ENCODE measurements at regions not wholly inside any gene's neighbourhood (a gene's known extent, or its start where the extent isn't known, plus 50 kb on each side); places are given as distances from the start of the nearest gene placed in this dataset.

DNA sequence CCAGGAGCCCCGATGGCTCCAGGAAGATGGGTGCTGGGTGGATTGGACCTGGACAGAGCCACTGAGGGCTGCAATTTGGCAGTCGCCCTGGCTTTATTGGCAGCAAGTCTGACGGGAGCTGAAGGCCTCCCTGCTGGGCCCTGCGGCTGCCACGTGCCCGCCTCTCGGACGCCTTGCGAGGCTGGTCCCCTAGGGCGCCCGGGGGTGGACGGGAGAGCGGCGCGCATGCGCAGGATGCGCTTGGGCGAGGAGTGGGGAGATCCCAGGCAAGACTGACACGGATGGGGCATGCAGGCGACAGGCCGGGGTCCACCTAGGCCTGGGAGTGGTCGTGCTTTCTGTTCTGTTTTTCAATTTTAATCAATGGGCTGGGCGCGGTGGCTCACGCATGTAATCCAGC, 150.0 kb downstream of the ADAMTS15 start:
- no peaks in the 10 kb centered on the region for H3K27me3 ChIP-seq
- TF ChIP-seq, protein P1, sequence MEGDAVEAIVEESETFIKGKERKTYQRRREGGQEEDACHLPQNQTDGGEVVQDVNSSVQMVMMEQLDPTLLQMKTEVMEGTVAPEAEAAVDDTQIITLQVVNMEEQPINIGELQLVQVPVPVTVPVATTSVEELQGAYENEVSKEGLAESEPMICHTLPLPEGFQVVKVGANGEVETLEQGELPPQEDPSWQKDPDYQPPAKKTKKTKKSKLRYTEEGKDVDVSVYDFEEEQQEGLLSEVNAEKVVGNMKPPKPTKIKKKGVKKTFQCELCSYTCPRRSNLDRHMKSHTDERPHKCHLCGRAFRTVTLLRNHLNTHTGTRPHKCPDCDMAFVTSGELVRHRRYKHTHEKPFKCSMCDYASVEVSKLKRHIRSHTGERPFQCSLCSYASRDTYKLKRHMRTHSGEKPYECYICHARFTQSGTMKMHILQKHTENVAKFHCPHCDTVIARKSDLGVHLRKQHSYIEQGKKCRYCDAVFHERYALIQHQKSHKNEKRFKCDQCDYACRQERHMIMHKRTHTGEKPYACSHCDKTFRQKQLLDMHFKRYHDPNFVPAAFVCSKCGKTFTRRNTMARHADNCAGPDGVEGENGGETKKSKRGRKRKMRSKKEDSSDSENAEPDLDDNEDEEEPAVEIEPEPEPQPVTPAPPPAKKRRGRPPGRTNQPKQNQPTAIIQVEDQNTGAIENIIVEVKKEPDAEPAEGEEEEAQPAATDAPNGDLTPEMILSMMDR (IDR thresholded peaks at IDR 0.05 in 4 of 5, conservative IDR thresholded peaks at IDR 0.05 in 1 of 5): no peak
- no peak for TF ChIP-seq POLR2A (IDR thresholded peaks at IDR 0.05)
- no peaks in the 10 kb centered on the region for H3K36me3 ChIP-seq
- H3K4me1 ChIP-seq: peaks cover 0 to 4% of the 10 kb centered on the region in 2 donors
- DNase-seq (no peak), ATAC-seq (no peak)
- H3K9me3 ChIP-seq: no peaks in the 10 kb centered on the region
- in situ Hi-C loops (cut with MboI; ENCODE audit: low sequenced_read_pairs in 4 of 4): no loop called here
- no peak overlapping the region for H3K4me3 ChIP-seq
- H3K27ac ChIP-seq: no peak overlapping the region
- intact Hi-C loops (cut with DNase I; ENCODE audit: low total_unique reads): no loop called here

GRCh38 chr11:130599073-130599654, 150.7 kb downstream of the ADAMTS15 start:
- Histone ChIP-seq H3K4me3 (no peak overlapping the region), H3K27ac (no peak overlapping the region), H3K36me3 (no peaks in the 10 kb centered on the region), H3K9me3 (no peaks in the 10 kb centered on the region), H3K4me1 (peaks cover 0 to 4% of the 10 kb centered on the region in 2 donors), H3K27me3 (no peaks in the 10 kb centered on the region)
- ATAC-seq (peak in 1 of 2 donors; percentile 19), DNase-seq (peak in 1 of 2 donors; percentile 64)
- TF ChIP-seq, protein P1 (IDR thresholded peaks at IDR 0.05 in 4 of 5, conservative IDR thresholded peaks at IDR 0.05 in 1 of 5): no peak
- TF ChIP-seq POLR2A (IDR thresholded peaks at IDR 0.05): no peak
- intact Hi-C loops (cut with DNase I; ENCODE audit: low total_unique reads) (no loop called here), in situ Hi-C loops (cut with MboI; ENCODE audit: low sequenced_read_pairs in 4 of 4) (no loop called here)

- ATAC-seq: no peak
- DNase-seq: no peak
- Histone ChIP-seq H3K4me1 (peaks cover 0 to 4% of the 10 kb centered on the region in 2 donors), H3K36me3 (no peaks in the 10 kb centered on the region), H3K27me3 (no peaks in the 10 kb centered on the region), H3K4me3 (no peak overlapping the region), H3K9me3 (no peaks in the 10 kb centered on the region), H3K27ac (no peak overlapping the region)
- TF ChIP-seq POLR2A (IDR thresholded peaks at IDR 0.05): no peak
- TF ChIP-seq, protein P1 (IDR thresholded peaks at IDR 0.05 in 4 of 5, conservative IDR thresholded peaks at IDR 0.05 in 1 of 5): no peak
- in situ Hi-C loops (cut with MboI; ENCODE audit: low sequenced_read_pairs in 4 of 4): no loop called here
- intact Hi-C loops (cut with DNase I; ENCODE audit: low total_unique reads): no loop called here
Observed at GRCh38 chr11:130600139-130600538, 151.7 kb downstream of the ADAMTS15 start.

DNA sequence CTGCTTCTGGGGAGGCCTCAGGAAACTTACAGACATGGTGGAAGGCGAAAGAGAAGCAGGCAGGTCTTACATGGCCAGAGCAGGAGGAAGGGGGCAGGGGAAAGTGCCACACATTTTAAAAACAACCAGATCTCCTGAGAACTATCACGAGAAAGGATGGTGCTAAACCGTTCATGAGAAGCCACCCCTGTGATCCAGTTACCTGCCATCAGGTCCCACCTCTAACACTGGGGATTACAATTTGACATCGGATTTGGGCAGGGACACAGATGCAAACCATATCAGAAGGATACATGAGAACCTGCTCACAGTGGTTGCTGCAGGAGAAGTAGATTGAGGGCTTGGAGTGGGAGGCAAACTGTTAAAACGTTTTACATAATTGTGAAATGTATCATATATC, 152.2 kb downstream of the ADAMTS15 start:
- Histone ChIP-seq H3K27ac (peak overlapping the region in 1 of 4 donors; percentile 17), H3K4me3 (no peak overlapping the region), H3K27me3 (no peaks in the 10 kb centered on the region), H3K36me3 (no peaks in the 10 kb centered on the region), H3K9me3 (no peaks in the 10 kb centered on the region), H3K4me1 (peaks cover 0 to 4% of the 10 kb centered on the region in 2 donors)
- DNase-seq (no peak), ATAC-seq (no peak)
- intact Hi-C loops (cut with DNase I; ENCODE audit: low total_unique reads) (no loop called here), in situ Hi-C loops (cut with MboI; ENCODE audit: low sequenced_read_pairs in 4 of 4) (no loop called here)
- no peak for TF ChIP-seq POLR2A (IDR thresholded peaks at IDR 0.05)
- TF ChIP-seq, protein P1 (IDR thresholded peaks at IDR 0.05 in 4 of 5, conservative IDR thresholded peaks at IDR 0.05 in 1 of 5): no peak

DNA sequence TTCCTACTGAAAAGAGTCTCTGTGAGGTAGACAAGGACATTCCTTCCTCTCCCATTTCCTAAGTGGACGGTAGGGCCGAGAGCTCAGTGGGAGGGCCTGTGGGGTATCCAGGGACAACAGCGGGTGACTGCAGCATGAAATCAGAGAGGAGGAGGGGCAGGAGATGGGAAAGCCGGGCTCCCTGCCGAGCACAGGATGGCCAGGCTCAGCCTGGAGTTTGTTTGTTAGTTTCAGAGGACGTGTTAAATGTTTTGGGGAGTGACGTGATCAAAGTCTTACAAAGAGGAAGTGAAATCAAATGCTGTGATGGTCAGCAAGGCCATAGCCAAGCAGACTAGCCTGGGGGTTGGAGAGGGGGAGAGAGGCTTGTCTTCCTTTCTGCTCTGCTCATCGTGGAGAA, 152.7 kb downstream of the ADAMTS15 start:
- DNase-seq (peak; percentile 60 to 76), ATAC-seq (peak; percentile 71)
- Histone ChIP-seq H3K4me1 (peaks cover 0 to 4% of the 10 kb centered on the region in 2 donors), H3K36me3 (no peaks in the 10 kb centered on the region), H3K4me3 (no peak overlapping the region), H3K27ac (peak overlapping the region in 3 of 4 donors; percentile 17 to 43 (median 41)), H3K9me3 (no peaks in the 10 kb centered on the region), H3K27me3 (no peaks in the 10 kb centered on the region)
- in situ Hi-C loops (cut with MboI; ENCODE audit: low sequenced_read_pairs in 4 of 4) (no loop called here), intact Hi-C loops (cut with DNase I; ENCODE audit: low total_unique reads) (no loop called here)
- TF ChIP-seq POLR2A (IDR thresholded peaks at IDR 0.05): no peak
- TF ChIP-seq, protein P1 (IDR thresholded peaks at IDR 0.05 in 4 of 5, conservative IDR thresholded peaks at IDR 0.05 in 1 of 5): no peak

All from gastrocnemius medialis (tissue), 4 donors.